ENCODE measurements at regions not wholly inside any gene's neighbourhood (a gene's known extent, or its start where the extent isn't known, plus 50 kb on each side); places are given as distances from the start of the nearest gene placed in this dataset.

GRCh38 chr11:25211635-25212254 is 714.9 kb downstream of the LUZP2 start:
- TF ChIP-seq CTCF (IDR thresholded peaks at IDR 0.05) (no peak), EP300 (IDR thresholded peaks at IDR 0.05) (no peak), POLR2A (IDR thresholded peaks at IDR 0.05) (no peak)

All from upper lobe of left lung (tissue), 4 donors.